ENCODE measurements at regions not wholly inside any gene's neighbourhood (a gene's known extent, or its start where the extent isn't known, plus 50 kb on each side); places are given as distances from the start of the nearest gene placed in this dataset.
"Not testable (repeated sequence)": the region's sequence is repeated elsewhere in the genome, so short reads cannot be mapped to it uniquely, and the experiment has no call there.

- DNase-seq, result no peak
Observed at GRCh38 chr11:31955838-31956237, 135.0 kb upstream of the RCN1 start.

DNA sequence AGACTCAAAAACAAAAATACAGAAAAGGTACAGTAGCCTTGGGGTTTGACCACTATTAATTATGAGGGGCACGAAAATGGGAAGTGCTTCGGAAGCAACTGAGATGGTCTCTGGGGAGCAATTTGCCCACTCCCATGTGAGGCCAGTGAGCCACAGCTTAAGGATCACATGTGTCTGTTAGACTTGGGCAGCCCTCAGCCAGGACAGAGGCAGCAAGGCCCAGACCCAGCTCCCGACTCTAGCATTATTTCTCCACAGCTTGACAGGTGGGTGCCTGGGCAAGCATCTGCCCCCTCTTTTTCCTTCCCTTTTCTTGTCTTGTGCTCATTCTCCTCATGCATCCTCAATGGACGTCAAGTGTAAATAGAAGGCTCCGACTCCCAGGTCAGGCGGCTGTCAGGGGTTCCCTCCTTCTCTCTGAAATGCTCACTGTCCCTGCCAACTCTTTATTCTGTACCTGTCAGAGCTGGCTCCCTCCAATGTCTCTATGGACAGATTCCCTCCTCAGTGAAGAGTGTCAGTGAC lies 137.0 kb upstream of the RCN1 start:
- DNase-seq, result no peak

GRCh38 chr11:31949733-31950200 lies 138.6 kb upstream of the PAX6 start:
- DNase-seq, result not testable (repeated sequence)

GRCh38 chr11:31947051-31947450 lies 135.9 kb upstream of the PAX6 start:
- DNase-seq, result no peak

GRCh38 chr11:31943056-31943780 lies 132.1 kb upstream of the PAX6 start:
- no peak for DNase-seq

GRCh38 chr11:31940371-31941037 lies 129.4 kb upstream of the PAX6 start:
- DNase-seq, result no peak

- DNase-seq, result no peak
Observed at GRCh38 chr11:31939004-31939403, 127.9 kb upstream of the PAX6 start.

GRCh38 chr11:31936312-31936711 lies 125.2 kb upstream of the PAX6 start:
- no peak for DNase-seq

DNA sequence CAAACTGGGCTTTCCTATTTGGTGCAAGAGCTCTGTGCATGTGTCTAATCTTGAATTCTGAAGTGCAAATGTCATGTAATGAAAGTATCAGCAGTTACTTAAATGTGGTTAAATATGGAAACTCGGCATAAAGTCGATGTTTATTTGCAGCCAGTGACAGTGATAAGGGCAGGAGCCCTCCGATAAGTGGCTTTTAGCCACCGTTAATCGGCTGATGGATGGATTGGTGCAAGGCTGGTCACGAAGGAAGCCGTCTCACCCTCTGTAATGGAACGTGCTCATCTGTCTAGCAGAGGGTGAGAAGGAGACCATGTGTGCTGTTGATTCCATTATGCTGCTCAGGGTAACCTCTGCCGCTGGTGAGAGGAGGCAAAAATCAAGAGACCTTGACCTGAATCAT lies 121.8 kb upstream of the PAX6 start:
- DNase-seq, result no peak

DNA sequence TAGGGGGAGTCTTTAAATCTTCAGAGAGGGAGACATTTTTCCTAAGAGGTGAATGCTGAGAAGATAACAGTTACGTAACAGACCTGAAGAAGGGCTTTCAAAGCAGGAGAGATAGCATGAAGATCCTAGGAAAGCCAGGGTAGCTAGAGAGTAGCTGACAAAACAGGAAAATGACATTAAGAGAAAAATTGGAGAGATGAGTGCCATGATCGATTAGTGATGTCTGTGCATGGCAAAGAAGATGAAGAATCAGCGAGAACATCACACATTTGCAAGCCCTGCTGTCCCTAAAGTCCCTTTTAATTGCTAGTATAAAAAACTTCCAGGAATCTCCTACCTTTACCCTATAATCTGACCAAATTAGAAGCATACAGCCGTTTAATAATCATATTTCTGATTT lies 116.9 kb upstream of the PAX6 start:
- no peak for DNase-seq

- no peak for DNase-seq
Observed at GRCh38 chr11:31926816-31927528, 115.8 kb upstream of the PAX6 start.

GRCh38 chr11:31926106-31926505 lies 115.0 kb upstream of the PAX6 start:
- DNase-seq, result no peak

GRCh38 chr11:31922450-31922849 lies 111.3 kb upstream of the PAX6 start:
- DNase-seq, result no peak

DNA sequence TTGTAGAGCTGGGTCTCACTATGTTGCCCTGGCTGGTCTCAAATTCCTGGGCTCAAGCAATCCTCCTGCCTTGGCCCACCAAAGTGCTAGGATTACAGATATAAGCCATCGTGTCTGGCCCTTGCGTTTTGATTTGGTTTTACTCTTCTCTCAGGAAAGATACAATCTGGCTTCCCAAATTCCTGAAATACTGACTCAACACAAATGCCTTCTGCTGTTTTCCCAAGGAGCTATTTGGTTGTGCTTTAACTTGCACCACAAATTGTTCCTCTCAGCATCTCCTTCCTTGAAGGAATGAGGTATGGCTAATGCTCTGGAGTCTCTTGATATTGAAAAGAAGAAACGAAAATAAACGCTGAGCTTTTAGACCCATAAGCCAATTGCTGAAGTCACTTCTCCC lies 110.0 kb upstream of the PAX6 start:
- DNase-seq, result no peak

- no peak for DNase-seq
Observed at GRCh38 chr11:31919175-31919574, 108.1 kb upstream of the PAX6 start.

- DNase-seq, result no peak
Observed at GRCh38 chr11:31915867-31916266, 104.7 kb upstream of the PAX6 start.

DNA sequence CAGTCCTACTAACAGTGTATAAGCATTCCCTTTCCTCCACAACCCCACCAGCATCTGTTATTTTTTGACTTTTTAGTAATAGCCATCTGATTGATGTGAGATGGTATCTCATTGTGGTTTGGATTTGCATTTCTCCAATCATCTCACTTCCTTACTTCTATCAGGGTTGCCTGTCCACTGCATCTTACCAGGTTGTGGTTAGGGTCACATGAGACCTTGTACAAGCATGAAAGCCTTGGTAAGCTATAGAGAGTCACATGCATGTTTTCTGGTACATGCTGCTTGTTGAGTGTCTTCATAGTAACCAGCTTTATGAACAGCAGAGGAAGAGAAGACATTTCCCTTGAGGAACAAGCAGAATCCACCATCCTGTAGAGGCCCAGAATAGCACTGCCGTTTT lies 102.9 kb upstream of the PAX6 start:
- no peak for DNase-seq

DNA sequence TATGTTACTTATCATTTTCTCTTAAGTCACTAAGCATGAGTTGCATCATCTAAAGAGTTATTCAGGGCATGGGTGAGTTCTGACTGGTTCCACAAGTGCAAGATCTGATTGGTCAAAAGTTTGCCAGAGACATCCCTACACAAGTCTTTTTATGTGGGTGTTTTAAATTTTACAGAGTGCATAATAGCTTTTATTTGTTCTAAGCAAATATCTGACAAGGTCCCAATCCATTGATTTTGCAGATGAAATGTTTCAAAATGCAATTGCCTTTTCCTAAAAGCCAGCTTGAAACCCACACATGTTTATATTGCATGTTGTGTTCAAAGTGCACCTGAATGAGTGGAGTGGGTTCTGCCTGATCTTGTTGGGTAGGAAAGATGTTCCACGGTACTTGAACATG lies 101.7 kb upstream of the PAX6 start:
- no peak for DNase-seq

GRCh38 chr11:31910950-31911576 lies 99.9 kb upstream of the PAX6 start:
- DNase-seq, result no peak

- DNase-seq, result no peak
Observed at GRCh38 chr11:31903225-31904074, 92.3 kb upstream of the PAX6 start.

DNA sequence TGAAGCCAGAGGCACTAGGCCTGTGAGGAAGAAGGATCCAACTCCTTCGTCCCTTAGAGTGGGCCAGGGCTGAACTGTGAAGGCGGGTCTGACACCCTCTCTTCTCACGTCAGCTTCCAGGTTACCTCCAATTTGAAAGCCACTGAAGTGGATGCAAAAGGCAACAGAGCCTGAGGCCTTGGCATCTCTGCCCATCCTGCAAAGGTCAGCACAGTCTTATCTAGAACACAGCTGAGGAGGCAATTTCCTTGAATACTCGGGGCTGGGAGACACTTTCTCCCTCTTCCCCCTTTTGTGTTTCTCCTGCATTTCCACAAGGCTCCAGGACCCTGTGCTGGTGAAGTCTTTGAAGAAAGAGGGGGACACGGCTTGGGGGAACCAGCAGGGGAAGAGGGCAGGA lies 91.6 kb upstream of the PAX6 start:
- no peak for DNase-seq

- no peak for DNase-seq
Observed at GRCh38 chr11:31895926-31896325, 84.8 kb upstream of the PAX6 start.

Measured in stimulated activated CD8-positive, alpha-beta memory T cell treated with anti-CD3 and anti-CD28 coated beads, Interleukin-4, amount 100 ng/mL, for 48 hours (primary cell).